Erythroblast (primary cell): ENCODE measurements at regions not wholly inside any gene's neighbourhood (a gene's known extent, or its start where the extent isn't known, plus 50 kb on each side); places are given as distances from the start of the nearest gene placed in this dataset.

Experiments
- GATA1 ChIP-seq: IDR thresholded peaks from 2 replicates; pipeline ENCODE4 v1.6.1; 2011; ENCODE audit warnings: low read depth, mild to moderate bottlenecking, control low read depth, low read length, moderate library complexity
- POLR2A ChIP-seq: IDR thresholded peaks from 2 replicates; pipeline ENCODE4 v1.6.1; 2011; ENCODE audit warnings: mild to moderate bottlenecking, low read length

DNA sequence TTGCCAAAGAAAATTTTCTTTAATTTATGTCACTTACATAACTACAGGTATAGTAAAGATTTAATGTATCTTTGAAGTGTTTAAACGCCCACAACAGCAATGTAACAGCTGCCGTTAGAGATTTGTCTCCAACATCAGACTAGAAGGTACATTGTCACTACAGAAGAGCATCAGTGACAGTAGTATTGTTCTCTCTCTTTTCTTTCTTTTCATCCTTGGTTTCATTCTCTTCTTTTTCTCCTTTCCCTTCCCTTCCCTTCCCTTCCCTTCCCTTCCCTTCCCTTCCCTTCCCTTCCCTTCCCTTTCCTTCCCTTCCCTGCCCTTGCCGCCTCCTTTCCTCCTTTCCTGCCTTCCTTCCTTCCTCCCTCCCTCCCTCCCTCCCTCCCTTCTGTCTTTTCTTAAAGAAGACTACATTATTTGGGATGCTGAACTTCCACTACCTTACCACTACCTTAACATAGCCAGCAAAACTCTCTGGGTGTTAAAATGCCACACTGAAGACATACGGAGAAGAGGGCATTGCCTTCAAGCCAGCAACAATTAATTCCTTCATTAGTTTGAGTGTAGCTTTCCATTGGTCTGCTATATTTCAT, 663.9 kb downstream of the DOK5 start:
- TF ChIP-seq POLR2A (no peak), GATA1 (no peak)
